ENCODE measurements at regions not wholly inside any gene's neighbourhood (a gene's known extent, or its start where the extent isn't known, plus 50 kb on each side); places are given as distances from the start of the nearest gene placed in this dataset.
"Not testable (repeated sequence)": the region's sequence is repeated elsewhere in the genome, so short reads cannot be mapped to it uniquely, and the experiment has no call there.

- TF ChIP-seq CTCF (conservative IDR thresholded peaks at IDR 0.05) = peak; percentile 10; the same call in 1 of the 2 replicates
- not testable (repeated sequence) for TF ChIP-seq ZFX (IDR thresholded peaks at IDR 0.05)
Observed at GRCh38 chr7:6992133-6992532, 166.1 kb upstream of the CCZ1B start.
